ENCODE measurements at regions not wholly inside any gene's neighbourhood (a gene's known extent, or its start where the extent isn't known, plus 50 kb on each side); places are given as distances from the start of the nearest gene placed in this dataset.
A peak's percentile ranks its signal among the peaks of the same experiment; 100 is the strongest.

DNA sequence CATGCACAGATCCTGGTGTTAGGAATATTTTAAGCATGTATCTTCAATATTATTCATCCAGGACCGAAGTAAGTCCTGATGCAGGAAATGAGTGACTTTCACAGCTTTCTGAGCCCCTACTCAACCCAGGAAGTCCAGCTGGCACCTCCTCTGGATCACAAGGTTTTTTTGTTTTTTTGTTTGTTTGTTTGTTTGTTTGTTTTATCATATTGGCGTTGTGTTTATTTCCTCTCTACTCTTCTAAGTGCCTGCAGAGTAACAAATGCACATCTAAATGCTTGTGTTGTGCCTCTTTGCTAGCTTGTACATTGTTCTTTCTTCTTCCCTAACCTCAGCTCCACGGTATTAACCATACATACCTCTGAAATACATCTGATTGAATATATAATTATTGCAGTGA lies 594.3 kb upstream of the ADGRB3 start (continued):
- TF ChIP-seq, protein P1, sequence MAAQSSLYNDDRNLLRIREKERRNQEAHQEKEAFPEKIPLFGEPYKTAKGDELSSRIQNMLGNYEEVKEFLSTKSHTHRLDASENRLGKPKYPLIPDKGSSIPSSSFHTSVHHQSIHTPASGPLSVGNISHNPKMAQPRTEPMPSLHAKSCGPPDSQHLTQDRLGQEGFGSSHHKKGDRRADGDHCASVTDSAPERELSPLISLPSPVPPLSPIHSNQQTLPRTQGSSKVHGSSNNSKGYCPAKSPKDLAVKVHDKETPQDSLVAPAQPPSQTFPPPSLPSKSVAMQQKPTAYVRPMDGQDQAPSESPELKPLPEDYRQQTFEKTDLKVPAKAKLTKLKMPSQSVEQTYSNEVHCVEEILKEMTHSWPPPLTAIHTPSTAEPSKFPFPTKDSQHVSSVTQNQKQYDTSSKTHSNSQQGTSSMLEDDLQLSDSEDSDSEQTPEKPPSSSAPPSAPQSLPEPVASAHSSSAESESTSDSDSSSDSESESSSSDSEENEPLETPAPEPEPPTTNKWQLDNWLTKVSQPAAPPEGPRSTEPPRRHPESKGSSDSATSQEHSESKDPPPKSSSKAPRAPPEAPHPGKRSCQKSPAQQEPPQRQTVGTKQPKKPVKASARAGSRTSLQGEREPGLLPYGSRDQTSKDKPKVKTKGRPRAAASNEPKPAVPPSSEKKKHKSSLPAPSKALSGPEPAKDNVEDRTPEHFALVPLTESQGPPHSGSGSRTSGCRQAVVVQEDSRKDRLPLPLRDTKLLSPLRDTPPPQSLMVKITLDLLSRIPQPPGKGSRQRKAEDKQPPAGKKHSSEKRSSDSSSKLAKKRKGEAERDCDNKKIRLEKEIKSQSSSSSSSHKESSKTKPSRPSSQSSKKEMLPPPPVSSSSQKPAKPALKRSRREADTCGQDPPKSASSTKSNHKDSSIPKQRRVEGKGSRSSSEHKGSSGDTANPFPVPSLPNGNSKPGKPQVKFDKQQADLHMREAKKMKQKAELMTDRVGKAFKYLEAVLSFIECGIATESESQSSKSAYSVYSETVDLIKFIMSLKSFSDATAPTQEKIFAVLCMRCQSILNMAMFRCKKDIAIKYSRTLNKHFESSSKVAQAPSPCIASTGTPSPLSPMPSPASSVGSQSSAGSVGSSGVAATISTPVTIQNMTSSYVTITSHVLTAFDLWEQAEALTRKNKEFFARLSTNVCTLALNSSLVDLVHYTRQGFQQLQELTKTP (IDR thresholded peaks at IDR 0.05; ENCODE audit: low read depth in 1 of 2, partially characterized antibody in 2 of 2) = peak in 1 of 2 experiments; percentile 65
- TF ChIP-seq NBN (IDR thresholded peaks at IDR 0.05; ENCODE audit: low read depth) (0 out of 2 replicates have a peak, but pooled peaks have one; percentile 16), KAT8 (IDR thresholded peaks at IDR 0.05; ENCODE audit: low read depth) (no peak), TAF7 (tag; IDR thresholded peaks at IDR 0.05) (peak; percentile 10; the same call in 1 of the 2 replicates), SUPT5H (IDR thresholded peaks at IDR 0.05) (peak; percentile 22; the same call in 1 of the 2 replicates), TARDBP (IDR thresholded peaks at IDR 0.05) (no peak), RNF2 (IDR thresholded peaks at IDR 0.05) (peak; percentile 15; the same call in 1 of the 2 replicates), NR2C2 (CRISPR knock-in tag; IDR thresholded peaks at IDR 0.05) (no peak), NR2C2 (tag; IDR thresholded peaks at IDR 0.05) (0 out of 2 replicates have a peak, but pooled peaks have one; percentile 9), NFRKB (IDR thresholded peaks at IDR 0.05; ENCODE audit: low read depth) (peak; percentile 74; the same call in 1 of the 2 replicates), RHOXF2B (CRISPR knock-in tag; conservative IDR thresholded peaks at IDR 0.05) (no peak), BRD9 (IDR thresholded peaks at IDR 0.05; ENCODE audit: low read depth, partially characterized antibody) (peak; percentile 58), MIER1 (IDR thresholded peaks at IDR 0.05; ENCODE audit: low read depth) (peak; percentile 44; the same call in 1 of the 2 replicates), ZNF224 (CRISPR knock-in tag; IDR thresholded peaks at IDR 0.05) (no peak)
- TF ChIP-seq, protein P2, sequence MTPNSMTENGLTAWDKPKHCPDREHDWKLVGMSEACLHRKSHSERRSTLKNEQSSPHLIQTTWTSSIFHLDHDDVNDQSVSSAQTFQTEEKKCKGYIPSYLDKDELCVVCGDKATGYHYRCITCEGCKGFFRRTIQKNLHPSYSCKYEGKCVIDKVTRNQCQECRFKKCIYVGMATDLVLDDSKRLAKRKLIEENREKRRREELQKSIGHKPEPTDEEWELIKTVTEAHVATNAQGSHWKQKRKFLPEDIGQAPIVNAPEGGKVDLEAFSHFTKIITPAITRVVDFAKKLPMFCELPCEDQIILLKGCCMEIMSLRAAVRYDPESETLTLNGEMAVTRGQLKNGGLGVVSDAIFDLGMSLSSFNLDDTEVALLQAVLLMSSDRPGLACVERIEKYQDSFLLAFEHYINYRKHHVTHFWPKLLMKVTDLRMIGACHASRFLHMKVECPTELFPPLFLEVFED (CRISPR knock-in tag; conservative IDR thresholded peaks at IDR 0.05) = peak; percentile 63; the same call in 1 of the 2 replicates
- TF ChIP-seq, protein P3, sequence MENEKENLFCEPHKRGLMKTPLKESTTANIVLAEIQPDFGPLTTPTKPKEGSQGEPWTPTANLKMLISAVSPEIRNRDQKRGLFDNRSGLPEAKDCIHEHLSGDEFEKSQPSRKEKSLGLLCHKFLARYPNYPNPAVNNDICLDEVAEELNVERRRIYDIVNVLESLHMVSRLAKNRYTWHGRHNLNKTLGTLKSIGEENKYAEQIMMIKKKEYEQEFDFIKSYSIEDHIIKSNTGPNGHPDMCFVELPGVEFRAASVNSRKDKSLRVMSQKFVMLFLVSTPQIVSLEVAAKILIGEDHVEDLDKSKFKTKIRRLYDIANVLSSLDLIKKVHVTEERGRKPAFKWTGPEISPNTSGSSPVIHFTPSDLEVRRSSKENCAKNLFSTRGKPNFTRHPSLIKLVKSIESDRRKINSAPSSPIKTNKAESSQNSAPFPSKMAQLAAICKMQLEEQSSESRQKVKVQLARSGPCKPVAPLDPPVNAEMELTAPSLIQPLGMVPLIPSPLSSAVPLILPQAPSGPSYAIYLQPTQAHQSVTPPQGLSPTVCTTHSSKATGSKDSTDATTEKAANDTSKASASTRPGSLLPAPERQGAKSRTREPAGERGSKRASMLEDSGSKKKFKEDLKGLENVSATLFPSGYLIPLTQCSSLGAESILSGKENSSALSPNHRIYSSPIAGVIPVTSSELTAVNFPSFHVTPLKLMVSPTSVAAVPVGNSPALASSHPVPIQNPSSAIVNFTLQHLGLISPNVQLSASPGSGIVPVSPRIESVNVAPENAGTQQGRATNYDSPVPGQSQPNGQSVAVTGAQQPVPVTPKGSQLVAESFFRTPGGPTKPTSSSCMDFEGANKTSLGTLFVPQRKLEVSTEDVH (IDR thresholded peaks at IDR 0.05; ENCODE audit: low read depth, partially characterized antibody) = no peak
- TF ChIP-seq, protein P4, sequence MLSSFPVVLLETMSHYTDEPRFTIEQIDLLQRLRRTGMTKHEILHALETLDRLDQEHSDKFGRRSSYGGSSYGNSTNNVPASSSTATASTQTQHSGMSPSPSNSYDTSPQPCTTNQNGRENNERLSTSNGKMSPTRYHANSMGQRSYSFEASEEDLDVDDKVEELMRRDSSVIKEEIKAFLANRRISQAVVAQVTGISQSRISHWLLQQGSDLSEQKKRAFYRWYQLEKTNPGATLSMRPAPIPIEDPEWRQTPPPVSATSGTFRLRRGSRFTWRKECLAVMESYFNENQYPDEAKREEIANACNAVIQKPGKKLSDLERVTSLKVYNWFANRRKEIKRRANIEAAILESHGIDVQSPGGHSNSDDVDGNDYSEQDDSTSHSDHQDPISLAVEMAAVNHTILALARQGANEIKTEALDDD (IDR thresholded peaks at IDR 0.05) = 0 out of 2 replicates have a peak, but pooled peaks have one; percentile 10
- TF ChIP-seq, protein P5, sequence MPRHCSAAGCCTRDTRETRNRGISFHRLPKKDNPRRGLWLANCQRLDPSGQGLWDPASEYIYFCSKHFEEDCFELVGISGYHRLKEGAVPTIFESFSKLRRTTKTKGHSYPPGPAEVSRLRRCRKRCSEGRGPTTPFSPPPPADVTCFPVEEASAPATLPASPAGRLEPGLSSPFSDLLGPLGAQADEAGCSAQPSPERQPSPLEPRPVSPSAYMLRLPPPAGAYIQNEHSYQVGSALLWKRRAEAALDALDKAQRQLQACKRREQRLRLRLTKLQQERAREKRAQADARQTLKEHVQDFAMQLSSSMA (CRISPR knock-in tag; IDR thresholded peaks at IDR 0.05) = 0 out of 2 replicates have a peak, but pooled peaks have one; percentile 17

All from K562 (cell line).